Heart right ventricle (tissue), 16 donors: ENCODE measurements at regions not wholly inside any gene's neighbourhood (a gene's known extent, or its start where the extent isn't known, plus 50 kb on each side); places are given as distances from the start of the nearest gene placed in this dataset.

ENCODE experiments used
- ATAC-seq, 8 donors: fragments of 200-7000 bp; cut with Tn5 transposase; one replicate each; pipeline ENCODE4 v1.9.1; 2020; ENCODE audit warnings: mild to moderate bottlenecking in 8 of 8, moderate library complexity in 8 of 8, moderate number of reproducible peaks in 1 of 8
- DNase-seq, 2 donors: peaks; one replicate each; pipeline ENCODE4 v3.0.0-alpha.2; 2020
- H3K27ac ChIP-seq, 10 donors: fragments of 200-600 bp; sonication (generic) in 2 of 10; one replicate each; pipeline versions ENCODE4 v1.5.0 to v1.8.0; 2020 to 2022; ENCODE audit warnings: mild to moderate bottlenecking in 3 of 10
- H3K27me3 ChIP-seq, 7 donors: fragments of 200-600 bp; one replicate each; pipeline ENCODE4 v1.8.0; 2021 to 2022; ENCODE audit warnings: mild to moderate bottlenecking in 2 of 7
- H3K36me3 ChIP-seq, 9 donors: fragments of 200-600 bp; sonication (generic) in 1 of 9; one replicate each; pipeline versions ENCODE4 v1.5.0 to v1.8.0; 2020 to 2022; ENCODE audit warnings: mild to moderate bottlenecking in 2 of 9
- H3K4me1 ChIP-seq, 9 donors: fragments of 200-600 bp; sonication (generic) in 1 of 9; one replicate each; pipeline versions ENCODE4 v1.5.0 to v1.8.0; 2020 to 2022; ENCODE audit warnings: mild to moderate bottlenecking in 4 of 9
- H3K4me3 ChIP-seq, 10 donors: fragments of 200-600 bp; sonication (generic) in 2 of 10; one replicate each; pipeline versions ENCODE4 v1.5.0 to v1.8.0; 2020 to 2022; ENCODE audit warnings: mild to moderate bottlenecking in 7 of 10, moderate library complexity in 2 of 10
- H3K9me3 ChIP-seq, 11 donors: fragments of 200-600 bp in 10 of 11; sonication (generic) in 2 of 11; one replicate each; pipeline versions ENCODE4 v1.5.0 to v1.8.0; 2013 to 2022; ENCODE audit warnings: mild to moderate bottlenecking in 2 of 11, control low read depth in 1 of 11, moderate library complexity in 1 of 11
- CTCF ChIP-seq, 9 donors: fragments of 200-600 bp; sonication (generic) in 2 of 9; IDR thresholded peaks; one replicate each; pipeline versions ENCODE4 v1.5.0 to v1.8.0; 2021 to 2022; ENCODE audit warnings: antibody characterized with exemption in 9 of 9, mild to moderate bottlenecking in 5 of 9, moderate library complexity in 1 of 9
- WGBS, 2 donors: extraction: QIAGEN DNeasy Blood & Tissue Kit; methylation state at CpG; one replicate each; pipeline ENCODE4 v1.1.7; 2013; ENCODE audit warnings: inconsistent platforms in 1 of 2; 5-methylcytosine and 5-hydroxymethylcytosine counted together
- intact Hi-C, 10 donors: fragments of 100-400 bp; cut with DNase I; formaldehyde crosslinking; loops; one replicate each; pipeline versions ENCODE4 v1.11.1 to v1.14.2; 2022
- donor health status: Arrhythmogenic right ventricular cardiomyopathy.
- donor health status: ischemic (EF 13 %, LVEDD 7.1; RV severe dilation, severe dysfunction).
- donor health status: healthy with polysubstance abuse.
- donor health status: DM: no; HTN: yes; CAD: no.
- donor health status: DM: no; HTN: no; CAD: no.
- donor health status: ischemic (EF 25% LVEDD 6.9; RV normal size, moderate dysfunction).
- donor health status: ischemic (EF 25% LVEDD 5.7; RV mildly dilated, moderate dysfunction).
- donor health status: healthy.
- donor health status: DM: yes; HTN: yes; CAD: no.
- donor health status: Ischemic cardiomyopathy.
- donor health status: ischemic (EF 35%, LVEDD 5.7; RV mildly dilated, moderate dysfunction).
- donor health status: nonischemic (EF 11% LVEDD 7.7; RV severe dilation, severe dysfunction).
- donor health status: DM: yes; HTN: yes; CAD: no.
- donor health status: PGD.
- donor health status: ischemic (EF 29% LVEDD 5.4; RV normal size, mild dysfunction).
- donor health status: nonischemic (EF 23%, LVEDD 6.1; RV moderate dilation, normal function).

GRCh38 chr6:97842521-97842920 lies 559.5 kb upstream of the MMS22L start:
- Histone ChIP-seq H3K27me3 (no peaks in the 10 kb centered on the region), H3K4me1 (no peaks in the 10 kb centered on the region), H3K36me3 (no peaks in the 10 kb centered on the region), H3K4me3 (no peak overlapping the region), H3K9me3 (no peaks in the 10 kb centered on the region), H3K27ac (no peak overlapping the region)
- TF ChIP-seq CTCF (IDR thresholded peaks at IDR 0.05): no peak
- intact Hi-C loops: no loop called here
- WGBS, 2 donors: 85 to 89% methylated on average over 2 of the region's 2 CpGs
- DNase-seq (no peak), ATAC-seq (no peak)

DNA sequence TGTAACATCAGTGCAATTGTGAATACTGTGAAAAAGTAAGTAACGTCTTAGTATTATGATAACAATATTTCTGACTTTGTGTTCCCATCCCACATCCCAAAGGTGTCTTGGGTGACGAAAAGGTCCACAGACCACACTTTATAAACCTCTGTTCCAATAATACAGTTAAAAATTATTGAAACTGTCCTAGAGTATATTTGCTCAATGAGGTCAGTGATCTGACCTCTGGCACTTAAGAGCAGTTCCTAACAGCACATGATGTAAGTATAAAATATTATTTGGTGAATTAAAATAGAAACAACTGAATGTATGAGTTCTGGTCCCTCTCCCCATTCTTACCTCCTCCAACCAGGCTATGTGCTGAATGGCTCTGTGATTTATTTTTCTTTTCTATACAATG lies 566.4 kb upstream of the MMS22L start:
- H3K4me3 ChIP-seq: no peak overlapping the region
- WGBS, 2 donors: 74 to 91% methylated on average over 2 of the region's 2 CpGs
- no peaks in the 10 kb centered on the region for H3K4me1 ChIP-seq
- ATAC-seq (no peak), DNase-seq (no peak)
- H3K27ac ChIP-seq: no peak overlapping the region
- H3K36me3 ChIP-seq: no peaks in the 10 kb centered on the region
- intact Hi-C loops: no loop called here
- no peak for TF ChIP-seq CTCF (IDR thresholded peaks at IDR 0.05)
- H3K27me3 ChIP-seq: no peaks in the 10 kb centered on the region
- H3K9me3 ChIP-seq: no peaks in the 10 kb centered on the region

DNA sequence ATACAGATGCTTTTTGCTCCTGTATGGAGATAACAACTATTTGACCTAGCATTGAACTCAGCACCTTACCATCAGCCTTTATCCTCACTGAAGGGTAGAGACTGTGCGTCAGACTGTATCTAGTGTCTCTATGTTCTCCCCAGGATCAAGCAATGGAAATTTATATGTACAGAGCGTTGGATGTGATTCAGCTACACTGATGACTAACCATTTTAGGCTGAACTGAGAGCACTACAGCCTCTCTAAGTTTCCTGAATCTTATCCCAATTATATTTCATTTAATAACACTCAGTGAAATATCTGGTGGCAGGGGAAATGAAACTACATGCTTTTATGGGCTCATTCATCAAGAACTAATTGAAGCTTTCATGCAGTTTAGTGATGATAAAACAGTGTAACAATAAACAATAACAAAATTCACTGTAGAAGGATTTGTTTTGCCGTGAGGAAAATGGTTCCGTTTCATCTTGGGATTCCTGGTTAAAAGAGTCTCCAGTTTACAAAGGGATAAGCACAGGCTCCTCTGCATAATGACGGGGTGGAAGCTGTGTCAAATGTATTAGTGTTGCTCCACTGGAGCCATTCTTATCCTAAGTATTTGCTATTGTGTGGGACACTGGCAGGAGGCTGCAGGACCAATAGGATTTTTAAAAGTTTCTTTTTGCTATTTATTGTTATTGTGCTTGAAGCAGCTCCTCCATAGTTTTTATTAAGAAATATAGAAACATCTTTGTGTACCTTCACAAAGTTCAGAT lies 567.6 kb upstream of the MMS22L start:
- WGBS, 2 donors: 52 to 55% methylated on average over 5 of the region's 5 CpGs
- H3K4me3 ChIP-seq: no peak overlapping the region

GRCh38 chr6:97863697-97864096 lies 580.7 kb upstream of the MMS22L start:
- no peak overlapping the region for H3K4me3 ChIP-seq
- no peaks in the 10 kb centered on the region for H3K27me3 ChIP-seq
- H3K36me3 ChIP-seq: no peaks in the 10 kb centered on the region
- no peak overlapping the region for H3K27ac ChIP-seq
- DNase-seq (no peak), ATAC-seq (no peak)
- H3K4me1 ChIP-seq: no peaks in the 10 kb centered on the region
- intact Hi-C loops: no loop called here
- H3K9me3 ChIP-seq: peaks cover 0 to 7% (median 0%) of the 10 kb centered on the region in 11 donors
- TF ChIP-seq CTCF (IDR thresholded peaks at IDR 0.05): no peak

More for the DNA sequence above, 567.6 kb upstream of the MMS22L start:
- H3K4me1 ChIP-seq: no peaks in the 10 kb centered on the region
- TF ChIP-seq CTCF (IDR thresholded peaks at IDR 0.05): no peak
- ATAC-seq (no peak), DNase-seq (no peak)
- H3K9me3 ChIP-seq: no peaks in the 10 kb centered on the region
- no peaks in the 10 kb centered on the region for H3K27me3 ChIP-seq
- intact Hi-C loops: no loop called here
- no peak overlapping the region for H3K27ac ChIP-seq
- H3K36me3 ChIP-seq: no peaks in the 10 kb centered on the region
